AG09319 (cell line): ENCODE measurements at regions not wholly inside any gene's neighbourhood (a gene's known extent, or its start where the extent isn't known, plus 50 kb on each side); places are given as distances from the start of the nearest gene placed in this dataset.
"Not testable (repeated sequence)": the region's sequence is repeated elsewhere in the genome, so short reads cannot be mapped to it uniquely, and the experiment has no call there.

Experiments used
- DNase-seq: peaks from one replicate; pipeline ENCODE4 v3.0.0-alpha.2; 2010; ENCODE audit warnings: low read depth; ENCODE audit errors: extremely low read depth
- CTCF ChIP-seq: IDR thresholded peaks from 2 replicates; pipeline ENCODE4 v1.5.1; 2011; ENCODE audit warnings: low read depth, mild to moderate bottlenecking, inconsistent platforms, low read length, moderate library complexity

DNA sequence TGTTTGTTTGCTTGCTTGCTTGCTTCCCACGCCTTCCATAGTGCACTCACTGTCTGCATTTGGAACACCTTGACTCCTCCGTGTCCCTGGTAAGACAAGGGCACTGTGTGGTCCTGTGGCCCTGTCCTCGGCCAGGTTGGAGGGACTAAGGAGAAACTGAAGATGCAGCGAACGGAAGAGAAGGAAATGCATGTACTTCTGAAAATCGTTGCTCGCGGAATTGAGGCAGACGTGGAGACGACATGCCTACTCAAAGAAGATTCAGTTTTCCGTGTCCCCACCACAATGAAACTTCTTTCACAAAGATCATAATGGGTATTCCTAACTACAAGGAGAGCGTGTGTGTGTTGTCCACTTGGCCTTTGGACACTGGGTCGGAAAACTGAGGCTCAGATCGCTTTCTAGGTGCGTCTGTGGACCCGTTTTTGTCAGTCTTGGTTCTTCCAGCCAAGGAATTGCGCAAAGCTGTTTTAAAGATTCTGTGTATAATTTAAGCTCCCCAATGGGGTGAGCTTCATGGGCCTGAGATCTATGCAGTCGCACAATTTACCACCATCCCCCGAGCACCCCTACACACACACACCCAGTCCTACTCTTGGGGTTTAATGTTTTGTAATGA lies 120.4 kb upstream of the ZNF184 start:
- TF ChIP-seq CTCF, result no peak
- no peak for DNase-seq

GRCh38 chr6:27592481-27593199 lies 119.7 kb upstream of the ZNF184 start:
- no peak for TF ChIP-seq CTCF
- DNase-seq, result peak; percentile 73

DNA sequence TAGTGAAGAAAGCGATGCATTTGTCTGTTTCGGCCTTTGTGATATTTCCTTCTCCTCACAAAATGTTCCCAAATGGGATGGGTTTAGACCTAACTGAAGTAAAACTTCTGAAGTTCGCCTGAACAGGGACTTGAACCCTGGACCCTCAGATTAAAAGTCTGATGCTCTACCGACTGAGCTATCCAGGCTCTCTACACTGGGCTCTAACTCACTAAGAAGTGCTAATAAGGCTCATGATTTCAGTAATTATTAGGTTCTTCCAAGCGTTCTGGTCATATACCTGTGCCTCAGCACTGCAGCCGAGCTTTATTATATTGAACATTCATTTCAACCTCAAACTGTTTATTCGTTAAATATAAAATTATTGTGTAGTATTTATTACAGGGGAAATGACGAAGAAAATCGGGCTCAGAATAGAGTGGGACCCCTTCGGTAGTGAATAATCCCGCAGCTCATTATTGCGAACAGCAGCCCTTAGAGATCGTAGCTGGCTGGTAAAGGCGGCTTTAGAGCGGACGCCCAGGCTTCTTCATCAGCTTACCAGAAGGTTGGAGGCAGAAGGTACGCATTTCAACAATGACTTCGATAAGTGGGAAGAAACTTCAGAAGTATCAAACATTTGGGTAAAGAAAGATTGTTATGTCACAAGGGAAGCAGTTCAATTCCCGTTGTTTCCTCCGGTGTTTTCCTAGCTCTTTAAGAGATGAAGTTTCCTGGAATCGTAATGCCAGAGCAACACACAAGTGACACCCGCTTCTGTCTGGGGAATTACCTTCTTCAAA lies 119.0 kb upstream of the ZNF184 start:
- no peak for TF ChIP-seq CTCF
- DNase-seq, result no peak

- DNase-seq, result not testable (repeated sequence)
Observed at GRCh38 chr6:27585316-27585715, 112.4 kb upstream of the ZNF184 start.

DNA sequence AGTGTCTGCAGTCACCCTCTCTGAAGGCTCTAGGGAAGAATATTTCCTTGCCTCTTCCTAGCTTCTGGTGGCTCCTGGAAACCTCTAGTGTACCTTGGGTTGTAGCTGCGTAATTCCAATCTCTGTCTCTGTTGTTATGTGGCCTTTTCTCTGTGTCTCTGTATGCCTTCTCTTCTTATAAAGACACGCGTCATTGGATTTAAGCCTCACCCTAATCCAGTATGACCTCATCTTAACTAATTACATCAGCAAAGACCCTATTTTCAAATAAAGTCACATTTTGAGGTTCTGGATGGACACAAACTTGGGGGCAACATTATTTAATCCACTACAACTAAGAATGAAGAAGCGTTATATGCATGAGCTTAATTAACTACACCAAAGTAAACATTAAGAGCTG lies 111.4 kb upstream of the ZNF184 start:
- no peak for DNase-seq
- TF ChIP-seq CTCF, result no peak

- TF ChIP-seq CTCF, result no peak
- DNase-seq, result peak; percentile 48
Observed at GRCh38 chr6:27582928-27583725, 110.2 kb upstream of the ZNF184 start.

GRCh38 chr6:27579973-27580372 lies 107.1 kb upstream of the ZNF184 start:
- no peak for DNase-seq
- TF ChIP-seq CTCF, result no peak
